Stimulated activated naive CD8-positive, alpha-beta T cell treated with anti-CD3 and anti-CD28 coated beads, Interleukin-15, amount 100 ng/mL, for 72 hours (primary cell): ENCODE measurements at regions not wholly inside any gene's neighbourhood (a gene's known extent, or its start where the extent isn't known, plus 50 kb on each side); places are given as distances from the start of the nearest gene placed in this dataset.
"Not testable (repeated sequence)": the region's sequence is repeated elsewhere in the genome, so short reads cannot be mapped to it uniquely, and the experiment has no call there.

ENCODE experiments used
- ATAC-seq: fragments of 150-1000 bp; cut with Tn5 transposase; 2 replicates; pipeline ENCODE4 v1.10.0; 2021; ENCODE audit warnings: mild to moderate bottlenecking, moderate library complexity
- DNase-seq, 2 donors: peaks; one replicate each; pipeline ENCODE4 v3.0.0; 2021 to 2022
- H3K27ac Mint-ChIP-seq, 2 donors: one replicate each; pipeline ENCODE4 v1.8.0; 2022; ENCODE audit warnings: mild to moderate bottlenecking in 2 of 2, mixed read lengths in 2 of 2, moderate library complexity in 2 of 2
- H3K27me3 Mint-ChIP-seq: one replicate; pipeline ENCODE4 v1.8.0; 2022; ENCODE audit warnings: mixed read lengths
- H3K4me1 Mint-ChIP-seq: one replicate; pipeline ENCODE4 v1.8.0; 2022; ENCODE audit warnings: mild to moderate bottlenecking, mixed read lengths
- H3K4me3 Mint-ChIP-seq, 2 donors: one replicate each; pipeline ENCODE4 v1.8.0; 2022; ENCODE audit warnings: mild to moderate bottlenecking in 2 of 2, mixed read lengths in 2 of 2, moderate library complexity in 1 of 2
- H3K9me3 Mint-ChIP-seq, 2 donors: one replicate each; pipeline ENCODE4 v1.8.0; 2022; ENCODE audit warnings: mixed read lengths in 2 of 2

GRCh38 chr14:18879547-18879946, 87.7 kb upstream of the POTEM start:
- ATAC-seq, H3K27ac Mint-ChIP-seq, DNase-seq, H3K4me1 Mint-ChIP-seq, H3K27me3 Mint-ChIP-seq, H3K4me3 Mint-ChIP-seq, H3K9me3 Mint-ChIP-seq: not testable (repeated sequence)

GRCh38 chr14:18880519-18880918, 86.7 kb upstream of the POTEM start:
- not testable (repeated sequence) for DNase-seq, H3K27me3 Mint-ChIP-seq, H3K9me3 Mint-ChIP-seq, H3K4me1 Mint-ChIP-seq, H3K27ac Mint-ChIP-seq, H3K4me3 Mint-ChIP-seq
- ATAC-seq: peak; percentile 48

- not testable (repeated sequence) for H3K27me3 Mint-ChIP-seq, DNase-seq, H3K27ac Mint-ChIP-seq, H3K4me1 Mint-ChIP-seq, H3K9me3 Mint-ChIP-seq, H3K4me3 Mint-ChIP-seq
- ATAC-seq: peak; percentile 46
These were observed 85.9 kb upstream of the POTEM start for GRCh38 chr14:18881149-18881859.

GRCh38 chr14:18881860-18882489, 85.3 kb upstream of the POTEM start:
- not testable (repeated sequence) for DNase-seq, H3K27ac Mint-ChIP-seq, H3K4me3 Mint-ChIP-seq, H3K9me3 Mint-ChIP-seq, H3K27me3 Mint-ChIP-seq, H3K4me1 Mint-ChIP-seq
- ATAC-seq: peak; percentile 42

- H3K27ac Mint-ChIP-seq, H3K9me3 Mint-ChIP-seq, DNase-seq, H3K27me3 Mint-ChIP-seq, H3K4me1 Mint-ChIP-seq, H3K4me3 Mint-ChIP-seq, ATAC-seq: not testable (repeated sequence)
These were observed 77.0 kb upstream of the POTEM start for GRCh38 chr14:18890201-18890600.

GRCh38 chr14:18913860-18914259, 53.4 kb upstream of the POTEM start:
- not testable (repeated sequence) for H3K4me1 Mint-ChIP-seq, DNase-seq, H3K4me3 Mint-ChIP-seq, H3K27me3 Mint-ChIP-seq, H3K27ac Mint-ChIP-seq, H3K9me3 Mint-ChIP-seq
- ATAC-seq: peak; percentile 46

GRCh38 chr14:18914526-18914925, 52.7 kb upstream of the POTEM start:
- not testable (repeated sequence) for H3K9me3 Mint-ChIP-seq, H3K27ac Mint-ChIP-seq, H3K4me1 Mint-ChIP-seq

More at GRCh38 chr14:18914526-18914925, 52.7 kb upstream of the POTEM start:
- H3K4me3 Mint-ChIP-seq, DNase-seq, H3K27me3 Mint-ChIP-seq: not testable (repeated sequence)
- peak; percentile 13 for ATAC-seq
